Esophagus muscularis mucosa (tissue), 3 donors: ENCODE measurements at regions not wholly inside any gene's neighbourhood (a gene's known extent, or its start where the extent isn't known, plus 50 kb on each side); places are given as distances from the start of the nearest gene placed in this dataset.

Source experiments
- POLR2A ChIP-seq: fragments of 450-650 bp; IDR thresholded peaks from one replicate; pipeline ENCODE4 v1.6.1; 2017; ENCODE audit warnings: antibody characterized with exemption, moderate library complexity, mild to moderate bottlenecking, low read depth
- POLR2AphosphoS5 ChIP-seq, 2 donors: sonication (generic); formaldehyde crosslinking; IDR thresholded peaks; one replicate each; pipeline ENCODE4 v1.6.1; 2017; ENCODE audit warnings: antibody characterized with exemption in 2 of 2
- TF ChIP-seq, protein P1 (sequence below), 3 experiments: fragments of 200-600 bp in 2 of 3; fragments of 450-650 bp in 1 of 3; sonication (generic) in 2 of 3; IDR thresholded peaks; one replicate each; pipeline ENCODE4 v1.5.1; 2017 to 2019; ENCODE audit warnings: antibody characterized with exemption in 3 of 3, mild to moderate bottlenecking in 2 of 3, moderate library complexity in 1 of 3

DNA sequence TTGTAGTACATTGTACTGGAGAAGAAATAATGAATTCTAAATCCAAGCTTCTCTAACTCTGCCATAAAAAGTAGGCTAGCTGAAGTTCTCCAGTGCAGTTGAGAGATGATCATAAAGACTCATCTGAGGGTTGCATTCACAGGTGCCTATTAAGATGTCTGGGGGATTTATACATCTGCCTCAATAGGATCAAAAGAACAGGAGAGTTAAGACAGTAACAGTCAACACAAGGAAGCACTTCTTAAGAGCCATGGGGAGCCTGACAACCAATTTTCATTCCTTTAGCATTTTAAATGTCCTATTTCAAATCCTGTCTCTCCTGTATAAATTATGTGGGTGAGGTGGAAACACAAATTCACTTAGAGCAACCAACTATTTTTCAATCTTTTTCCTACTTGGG, 432.4 kb upstream of the NWD2 start:
- TF ChIP-seq, protein P1, sequence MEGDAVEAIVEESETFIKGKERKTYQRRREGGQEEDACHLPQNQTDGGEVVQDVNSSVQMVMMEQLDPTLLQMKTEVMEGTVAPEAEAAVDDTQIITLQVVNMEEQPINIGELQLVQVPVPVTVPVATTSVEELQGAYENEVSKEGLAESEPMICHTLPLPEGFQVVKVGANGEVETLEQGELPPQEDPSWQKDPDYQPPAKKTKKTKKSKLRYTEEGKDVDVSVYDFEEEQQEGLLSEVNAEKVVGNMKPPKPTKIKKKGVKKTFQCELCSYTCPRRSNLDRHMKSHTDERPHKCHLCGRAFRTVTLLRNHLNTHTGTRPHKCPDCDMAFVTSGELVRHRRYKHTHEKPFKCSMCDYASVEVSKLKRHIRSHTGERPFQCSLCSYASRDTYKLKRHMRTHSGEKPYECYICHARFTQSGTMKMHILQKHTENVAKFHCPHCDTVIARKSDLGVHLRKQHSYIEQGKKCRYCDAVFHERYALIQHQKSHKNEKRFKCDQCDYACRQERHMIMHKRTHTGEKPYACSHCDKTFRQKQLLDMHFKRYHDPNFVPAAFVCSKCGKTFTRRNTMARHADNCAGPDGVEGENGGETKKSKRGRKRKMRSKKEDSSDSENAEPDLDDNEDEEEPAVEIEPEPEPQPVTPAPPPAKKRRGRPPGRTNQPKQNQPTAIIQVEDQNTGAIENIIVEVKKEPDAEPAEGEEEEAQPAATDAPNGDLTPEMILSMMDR (IDR thresholded peaks at IDR 0.05), result no peak
- TF ChIP-seq POLR2A (no peak), POLR2AphosphoS5 (IDR thresholded peaks at IDR 0.05) (no peak)
